C1 segment of cervical spinal cord (tissue), 14 donors: ENCODE measurements at regions not wholly inside any gene's neighbourhood (a gene's known extent, or its start where the extent isn't known, plus 50 kb on each side); places are given as distances from the start of the nearest gene placed in this dataset.

Source experiments
- DNase-seq, 14 donors: peaks; one replicate each; lab custom pipeline; 2025; lab: John Stamatoyannopoulos, UW

DNA sequence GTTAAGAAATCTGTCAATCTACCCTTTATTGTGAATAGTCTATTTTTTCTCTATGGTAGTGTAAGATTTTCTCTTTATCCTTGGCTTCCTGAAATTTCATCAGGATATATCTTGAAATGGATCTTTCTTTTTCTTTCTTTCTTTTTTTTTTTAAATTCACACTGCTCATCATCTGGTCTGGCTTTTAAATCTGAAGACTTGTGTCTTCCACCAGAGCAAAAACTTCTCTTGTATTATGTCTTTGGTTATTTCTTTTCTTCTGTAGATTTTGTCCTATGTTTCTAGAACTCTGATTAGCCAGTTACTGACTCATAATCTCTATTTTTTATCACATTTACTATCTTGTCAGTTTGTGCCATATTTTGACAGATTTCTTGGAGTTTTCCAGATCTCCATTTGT lies 133.8 kb upstream of the LMO4 start:
- no peak for DNase-seq

DNA sequence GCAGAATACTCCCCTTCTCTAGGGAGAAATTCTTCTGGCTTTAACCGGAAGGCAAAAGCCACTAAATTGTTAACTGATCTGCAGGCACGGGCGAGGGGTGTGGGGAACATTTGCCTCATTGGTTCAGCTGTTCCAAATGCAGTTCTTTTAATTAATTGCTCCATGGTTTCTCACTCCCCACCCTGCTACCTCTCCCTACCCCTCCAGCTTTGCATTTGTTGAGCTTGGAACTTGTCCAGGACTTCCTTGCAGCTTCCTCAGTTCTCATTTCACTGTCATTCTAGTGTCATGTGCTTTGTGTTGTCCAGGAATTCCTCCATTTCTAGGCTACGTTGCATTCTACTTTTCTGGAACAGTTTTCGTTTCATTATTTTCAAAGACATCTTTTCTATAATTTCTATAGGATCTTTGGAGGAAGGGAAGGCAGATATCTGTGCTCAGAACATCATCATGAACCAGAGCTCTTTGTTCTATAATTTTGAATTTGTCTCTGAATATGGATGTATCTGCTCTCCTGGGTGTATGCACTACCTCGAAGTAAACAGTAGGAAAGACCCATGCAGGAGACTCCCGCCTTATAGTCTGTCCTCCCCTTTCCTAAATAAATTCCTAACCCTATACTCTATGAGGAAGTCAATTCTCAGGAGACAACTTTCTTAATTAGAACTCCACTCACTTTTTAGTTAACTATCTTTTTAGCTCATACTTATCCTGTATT lies 132.4 kb upstream of the LMO4 start:
- no peak for DNase-seq

GRCh38 chr1:87197156-87197555 lies 131.5 kb upstream of the LMO4 start:
- DNase-seq: no peak

DNA sequence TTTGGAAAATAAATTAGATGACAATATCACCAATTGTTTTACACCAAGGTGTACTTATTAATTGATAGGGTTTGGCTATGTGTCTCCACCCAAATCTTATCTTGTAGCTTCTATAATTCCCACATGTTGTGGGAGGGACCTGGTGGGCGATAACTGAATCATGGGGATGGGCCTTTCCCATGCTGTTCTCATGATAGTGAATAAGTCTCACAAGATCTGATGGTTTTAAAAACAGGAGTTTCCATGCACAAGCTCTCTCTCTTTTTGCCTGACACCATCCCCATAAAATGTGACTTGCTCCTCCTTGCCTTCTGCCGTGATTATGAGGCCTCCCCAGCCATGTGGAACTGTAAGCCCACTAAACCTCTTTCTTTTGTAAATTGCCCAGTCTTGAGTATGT lies 131.0 kb upstream of the LMO4 start:
- no peak for DNase-seq

DNA sequence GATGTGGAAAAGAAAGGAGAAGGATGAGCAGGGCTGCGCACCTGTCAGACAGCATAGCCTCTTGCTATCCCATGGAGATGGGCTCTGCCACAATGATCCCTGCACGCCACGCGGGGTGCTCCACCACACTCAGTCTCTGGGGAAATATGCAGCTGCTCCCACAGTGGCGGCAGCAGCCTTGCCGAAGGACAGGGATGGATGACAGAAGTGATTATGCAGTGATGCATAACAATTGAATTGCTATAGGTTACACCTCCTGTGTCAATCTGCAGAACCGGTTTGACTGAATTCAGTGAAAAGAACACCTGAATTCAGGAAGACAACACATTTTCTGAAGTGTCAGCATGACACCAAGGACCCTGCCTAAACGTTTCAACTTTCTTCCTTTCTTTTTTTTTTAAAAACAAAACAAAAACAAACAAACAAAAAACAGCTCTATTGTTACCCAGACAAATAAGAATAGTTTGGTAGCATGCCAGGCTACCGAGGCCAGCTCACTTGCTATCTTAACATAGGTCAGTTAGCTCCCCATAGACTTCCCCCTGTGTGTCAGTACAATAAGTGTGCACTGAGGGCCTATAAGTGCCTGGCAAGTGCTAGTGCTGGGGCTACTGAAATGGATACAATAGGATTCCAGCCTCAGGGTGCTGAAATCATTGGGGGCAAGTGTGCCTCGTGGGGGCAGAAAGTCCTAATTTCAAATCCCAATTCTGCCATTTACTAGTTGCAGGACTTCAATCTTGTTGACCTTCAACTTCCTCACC lies 127.6 kb upstream of the LMO4 start:
- no peak for DNase-seq

DNA sequence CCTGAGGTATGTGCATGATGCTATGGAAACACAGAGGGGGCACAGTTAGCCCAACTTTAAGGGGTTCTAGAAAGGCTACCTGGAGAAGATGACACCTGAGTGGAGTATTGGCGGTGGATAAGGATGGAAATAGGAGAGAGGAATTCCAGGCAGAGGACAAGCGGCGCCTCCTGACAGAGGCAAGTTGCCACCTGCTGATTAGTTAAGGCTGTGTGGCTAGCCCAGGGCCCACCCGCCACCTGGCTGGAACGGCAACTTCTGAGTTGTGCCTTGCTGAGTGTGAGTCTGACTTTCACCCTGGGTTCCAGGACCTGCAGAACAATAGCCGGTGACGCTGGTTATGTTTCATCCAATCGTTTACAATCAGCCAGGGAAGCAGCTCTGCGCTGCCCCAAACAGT lies 126.9 kb upstream of the LMO4 start:
- no peak for DNase-seq

GRCh38 chr1:87202451-87202850 lies 126.2 kb upstream of the LMO4 start:
- no peak for DNase-seq

- no peak for DNase-seq
Observed at GRCh38 chr1:87202922-87203655, 125.6 kb upstream of the LMO4 start.

- no peak for DNase-seq
Observed at GRCh38 chr1:87203904-87204303, 124.8 kb upstream of the LMO4 start.

DNA sequence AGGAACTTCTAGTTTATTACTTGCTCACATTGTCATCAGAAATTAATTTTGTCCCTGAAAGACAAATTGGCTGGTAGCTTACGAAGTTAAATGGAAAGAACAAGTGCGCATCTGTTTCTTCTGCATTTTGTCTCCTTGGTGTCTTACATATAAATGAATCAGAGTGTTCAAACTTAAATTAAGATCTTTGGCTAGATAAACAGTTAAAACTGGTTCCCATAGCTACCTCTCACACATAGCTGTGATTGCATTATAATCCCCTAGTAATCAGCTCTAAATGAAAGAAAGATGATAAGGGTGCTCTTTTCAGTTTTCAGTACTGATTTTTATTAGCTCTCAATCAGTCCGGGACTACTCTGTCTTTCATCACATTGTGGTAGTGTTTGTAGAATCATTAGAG lies 124.2 kb upstream of the LMO4 start:
- DNase-seq: no peak

GRCh38 chr1:87204921-87205320 lies 123.8 kb upstream of the LMO4 start:
- DNase-seq: no peak

DNA sequence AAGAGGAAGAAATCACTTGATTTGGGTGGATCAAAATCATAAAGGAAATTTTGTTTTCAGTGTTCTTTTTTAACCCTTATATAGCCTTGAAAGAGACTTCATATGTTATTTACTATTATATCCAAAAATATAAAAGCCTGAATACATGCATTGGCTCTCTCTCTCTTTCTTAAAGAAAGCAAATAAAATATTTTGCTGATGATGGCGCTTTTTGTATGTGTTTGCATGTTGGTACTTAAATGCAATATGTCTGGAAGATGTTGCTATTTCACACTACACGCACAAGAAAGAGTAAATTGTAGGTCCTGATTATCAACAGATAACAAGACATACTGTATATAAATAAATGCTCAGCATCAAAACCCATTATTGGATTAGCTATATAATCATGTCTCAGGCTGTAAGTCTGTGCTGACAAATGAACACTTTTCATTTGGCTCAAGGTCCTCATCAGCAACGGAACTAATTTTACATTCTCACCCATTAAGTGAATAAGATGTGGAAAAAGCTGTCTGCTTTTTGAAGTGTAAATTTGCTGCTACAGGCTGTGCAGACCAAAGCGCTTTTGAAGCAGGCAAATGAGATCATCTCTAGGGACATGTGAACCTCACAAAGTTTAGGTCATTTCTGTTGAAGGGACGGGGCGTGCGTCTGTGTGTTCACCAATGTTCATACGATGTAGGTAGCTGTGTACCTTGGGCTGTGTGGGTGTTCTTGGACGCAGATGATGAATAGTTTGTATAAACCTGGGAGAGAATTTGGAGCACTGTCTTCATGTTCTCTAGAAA lies 122.4 kb upstream of the LMO4 start:
- DNase-seq: no peak

DNA sequence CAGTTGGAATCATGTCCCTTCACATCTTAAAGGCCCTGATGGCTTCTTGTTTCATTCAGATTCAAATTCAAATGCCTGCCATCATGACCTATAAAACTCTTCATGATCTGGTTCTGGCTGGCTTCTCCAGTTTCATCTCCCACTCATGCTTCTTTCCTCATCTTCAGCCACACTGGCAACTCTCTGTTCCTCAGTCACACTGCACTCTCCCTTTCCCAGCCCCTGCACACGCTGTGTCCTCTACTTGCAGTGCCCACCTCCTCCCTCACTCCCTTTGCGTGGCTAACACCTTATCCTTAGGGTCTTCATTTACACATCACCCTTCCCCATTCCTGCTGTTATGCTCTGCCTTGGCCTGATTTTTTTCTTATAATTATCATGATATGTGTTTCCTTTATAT lies 120.6 kb upstream of the LMO4 start:
- DNase-seq: no peak

DNA sequence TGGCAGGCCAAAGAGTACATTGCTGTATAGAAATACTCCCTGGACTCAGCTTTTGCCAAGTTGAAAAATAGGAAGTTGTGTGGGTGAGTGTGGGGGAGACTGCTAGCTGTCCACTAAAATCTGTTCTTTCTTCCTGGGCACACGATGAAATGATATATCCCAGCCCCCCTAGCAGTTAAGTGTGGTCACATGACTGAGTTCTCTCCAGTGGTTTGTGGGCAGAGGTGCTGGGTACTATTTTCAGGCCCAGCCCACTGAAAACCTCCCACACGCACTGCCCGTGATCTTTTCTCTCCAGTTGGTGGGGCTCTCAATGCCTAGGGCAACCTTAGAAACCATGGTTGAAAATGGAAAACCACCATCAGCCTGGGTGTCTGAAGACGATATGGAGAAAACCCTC lies 119.7 kb upstream of the LMO4 start:
- no peak for DNase-seq

GRCh38 chr1:87210151-87210550 lies 118.5 kb upstream of the LMO4 start:
- no peak for DNase-seq

DNA sequence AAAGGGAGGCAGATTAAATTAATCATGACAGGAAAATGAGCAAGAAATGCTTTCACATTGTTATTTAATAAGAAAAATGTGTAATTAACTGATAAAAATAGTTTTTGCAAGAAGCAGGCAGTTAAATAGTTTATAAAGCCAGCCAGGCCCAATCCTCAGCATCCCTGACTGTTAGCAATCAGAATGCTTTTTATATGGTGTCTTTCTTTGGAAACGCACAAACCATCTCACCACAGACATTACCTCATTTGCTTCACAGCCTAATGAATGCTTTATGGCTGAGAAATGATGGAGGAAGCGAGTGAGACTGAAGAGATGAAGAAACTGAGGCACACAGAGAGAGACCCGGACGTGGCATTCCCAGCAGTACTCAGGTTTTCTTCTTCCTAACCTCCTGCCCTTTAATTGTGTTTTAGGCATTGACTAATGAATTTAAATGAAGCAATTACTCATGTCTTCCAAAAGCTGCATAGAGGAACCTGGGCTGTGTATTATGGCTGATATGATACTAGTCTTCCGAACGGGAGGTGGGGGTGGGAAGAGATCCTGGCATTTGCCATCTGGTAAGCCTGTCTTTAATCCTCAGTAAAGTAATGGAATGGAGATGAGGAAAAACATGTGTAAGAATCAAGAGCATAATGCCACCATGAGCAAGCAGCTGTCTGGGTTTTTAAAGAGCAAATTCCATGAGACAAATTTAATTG lies 116.1 kb upstream of the LMO4 start:
- no peak for DNase-seq

DNA sequence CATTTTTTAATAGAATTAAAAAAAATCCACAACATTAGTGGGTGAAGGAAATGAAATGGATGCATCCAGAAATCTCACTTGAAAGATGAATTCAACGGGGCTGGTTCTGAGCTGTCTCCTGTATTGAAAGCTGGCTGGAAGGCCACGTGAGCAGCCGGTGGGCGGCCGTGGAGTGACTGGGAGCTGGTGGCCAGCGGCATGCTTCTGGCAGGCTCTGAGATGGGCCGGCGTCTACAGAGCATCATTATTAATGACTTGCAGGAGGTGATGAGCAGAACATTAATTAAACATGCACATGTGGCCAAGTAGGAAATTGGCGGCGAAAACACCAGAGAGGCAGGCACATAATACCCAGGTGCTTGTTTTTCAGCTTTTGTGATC lies 115.6 kb upstream of the LMO4 start:
- DNase-seq: no peak

DNA sequence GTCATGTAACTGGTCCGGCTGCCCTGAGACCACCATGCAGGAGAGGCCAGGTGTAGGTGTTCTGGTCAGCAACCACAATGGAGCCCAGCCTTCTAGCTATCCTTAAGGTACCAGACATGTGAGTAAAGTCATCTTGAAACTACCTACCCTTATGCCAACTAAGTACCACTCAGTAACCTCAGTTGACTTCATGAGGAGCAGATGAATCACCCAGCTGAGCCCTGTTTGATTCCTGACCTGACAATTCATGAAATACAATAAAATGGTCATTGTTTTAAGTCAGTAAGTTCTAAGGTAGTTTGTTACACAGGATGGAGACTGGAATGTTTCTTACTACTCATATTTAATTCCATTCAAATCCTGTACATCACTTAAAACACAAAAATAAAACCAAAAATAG lies 113.1 kb upstream of the LMO4 start:
- no peak for DNase-seq

DNA sequence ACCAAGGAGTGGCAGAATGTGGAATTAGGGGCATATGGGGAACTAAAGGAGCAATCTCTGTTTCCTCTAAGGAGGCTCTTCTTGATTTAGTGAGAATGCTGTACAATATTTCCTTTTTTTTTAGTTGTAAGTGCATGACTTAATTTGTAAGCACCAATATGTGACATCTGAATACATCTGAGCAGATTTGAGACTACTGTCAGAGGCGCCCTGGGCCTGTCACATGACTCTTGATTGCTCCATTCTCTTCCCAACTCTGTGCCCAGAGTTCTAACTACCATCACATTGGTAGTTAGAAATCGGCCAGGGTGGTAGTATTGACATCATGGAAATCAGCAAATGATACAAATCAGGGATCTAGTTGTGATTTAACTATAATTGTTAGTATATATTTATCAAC lies 110.1 kb upstream of the LMO4 start:
- DNase-seq: no peak

DNA sequence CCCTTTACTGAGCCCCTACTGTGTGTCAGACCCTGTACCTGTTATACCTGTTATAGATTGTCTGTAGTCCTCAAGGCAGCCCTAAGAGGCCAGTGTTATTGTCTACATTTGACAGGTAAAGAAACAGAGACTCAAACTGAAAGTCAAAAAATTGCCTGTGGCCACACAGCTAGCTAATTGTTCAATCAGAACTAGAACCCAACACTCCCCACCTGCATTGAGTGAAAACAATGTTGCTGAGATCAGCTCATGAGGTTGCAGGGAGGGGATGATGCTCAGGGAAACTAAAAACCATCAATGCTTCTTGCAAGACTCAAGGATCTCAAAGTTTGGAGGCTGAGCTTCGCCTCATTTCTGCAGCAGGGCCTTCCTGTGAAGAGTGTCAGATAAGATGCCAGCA lies 109.5 kb upstream of the LMO4 start:
- DNase-seq: no peak

- DNase-seq: no peak
Observed at GRCh38 chr1:87219626-87220025, 109.1 kb upstream of the LMO4 start.
